GM12872 (cell line): ENCODE measurements at regions not wholly inside any gene's neighbourhood (a gene's known extent, or its start where the extent isn't known, plus 50 kb on each side); places are given as distances from the start of the nearest gene placed in this dataset.

Experiments
- TF ChIP-seq, protein P1 (sequence below): IDR thresholded peaks from 3 replicates; pipeline ENCODE4 v1.5.1; 2011; ENCODE audit warnings: low read depth, mild to moderate bottlenecking, low read length, moderate library complexity; ENCODE audit not compliant: insufficient read depth

DNA sequence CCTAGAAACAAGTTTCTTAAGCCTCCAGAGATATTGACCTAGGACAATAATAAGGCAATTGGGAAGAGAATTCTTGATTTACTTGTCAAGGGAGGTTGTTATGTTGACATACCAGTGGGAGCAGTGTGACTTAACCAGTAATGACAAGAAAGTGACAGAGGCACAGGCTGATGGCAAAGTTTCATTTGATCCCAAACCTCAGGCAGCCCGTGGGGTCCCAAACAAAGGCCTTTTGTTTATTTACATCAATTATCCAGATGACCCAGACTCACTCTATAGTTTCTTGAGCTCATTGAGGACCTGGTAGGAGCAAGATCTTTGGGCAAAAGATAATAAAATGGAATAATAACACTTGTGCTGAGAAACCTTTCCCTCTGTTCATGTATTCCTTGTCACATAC, 336.8 kb downstream of the ARL6IP6 start:
- TF ChIP-seq, protein P1, sequence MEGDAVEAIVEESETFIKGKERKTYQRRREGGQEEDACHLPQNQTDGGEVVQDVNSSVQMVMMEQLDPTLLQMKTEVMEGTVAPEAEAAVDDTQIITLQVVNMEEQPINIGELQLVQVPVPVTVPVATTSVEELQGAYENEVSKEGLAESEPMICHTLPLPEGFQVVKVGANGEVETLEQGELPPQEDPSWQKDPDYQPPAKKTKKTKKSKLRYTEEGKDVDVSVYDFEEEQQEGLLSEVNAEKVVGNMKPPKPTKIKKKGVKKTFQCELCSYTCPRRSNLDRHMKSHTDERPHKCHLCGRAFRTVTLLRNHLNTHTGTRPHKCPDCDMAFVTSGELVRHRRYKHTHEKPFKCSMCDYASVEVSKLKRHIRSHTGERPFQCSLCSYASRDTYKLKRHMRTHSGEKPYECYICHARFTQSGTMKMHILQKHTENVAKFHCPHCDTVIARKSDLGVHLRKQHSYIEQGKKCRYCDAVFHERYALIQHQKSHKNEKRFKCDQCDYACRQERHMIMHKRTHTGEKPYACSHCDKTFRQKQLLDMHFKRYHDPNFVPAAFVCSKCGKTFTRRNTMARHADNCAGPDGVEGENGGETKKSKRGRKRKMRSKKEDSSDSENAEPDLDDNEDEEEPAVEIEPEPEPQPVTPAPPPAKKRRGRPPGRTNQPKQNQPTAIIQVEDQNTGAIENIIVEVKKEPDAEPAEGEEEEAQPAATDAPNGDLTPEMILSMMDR: no peak

DNA sequence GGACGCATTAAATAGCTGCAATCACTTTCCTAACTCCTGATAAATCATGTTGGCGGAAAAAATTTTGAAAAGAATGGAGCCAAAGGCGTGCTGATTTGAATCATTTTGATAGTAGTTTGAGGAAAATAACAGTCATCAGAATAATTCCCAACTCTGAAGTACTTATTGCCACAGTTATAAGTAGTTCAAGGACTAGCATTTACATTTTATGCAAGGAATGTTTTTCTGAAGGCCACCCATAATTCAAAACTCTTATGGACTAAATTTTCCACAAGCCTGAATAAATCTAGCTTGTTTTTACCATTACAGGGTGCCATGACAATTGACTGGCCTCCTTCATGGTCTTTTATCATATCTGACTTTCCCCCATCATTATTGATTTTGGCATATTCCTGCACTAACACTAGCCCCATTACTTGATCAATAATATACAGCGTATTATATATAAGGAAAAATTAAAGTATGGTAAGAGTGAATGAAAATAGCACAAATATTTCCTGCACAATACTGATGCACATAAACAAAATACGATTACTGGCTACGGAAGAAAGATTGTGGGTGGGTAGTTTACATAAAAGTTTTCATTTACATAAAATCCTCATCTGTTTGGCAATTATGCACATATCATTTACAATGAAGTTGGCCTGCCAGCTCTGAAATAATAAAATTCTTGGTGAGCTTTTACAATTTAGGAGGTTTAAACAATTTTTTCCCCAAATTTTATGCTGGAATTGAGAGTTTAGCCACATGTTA, 334.6 kb downstream of the ARL6IP6 start:
- TF ChIP-seq, protein P1: no peak

GRCh38 chr2:153047220-153047619, 328.8 kb downstream of the ARL6IP6 start:
- TF ChIP-seq, protein P1: no peak

DNA sequence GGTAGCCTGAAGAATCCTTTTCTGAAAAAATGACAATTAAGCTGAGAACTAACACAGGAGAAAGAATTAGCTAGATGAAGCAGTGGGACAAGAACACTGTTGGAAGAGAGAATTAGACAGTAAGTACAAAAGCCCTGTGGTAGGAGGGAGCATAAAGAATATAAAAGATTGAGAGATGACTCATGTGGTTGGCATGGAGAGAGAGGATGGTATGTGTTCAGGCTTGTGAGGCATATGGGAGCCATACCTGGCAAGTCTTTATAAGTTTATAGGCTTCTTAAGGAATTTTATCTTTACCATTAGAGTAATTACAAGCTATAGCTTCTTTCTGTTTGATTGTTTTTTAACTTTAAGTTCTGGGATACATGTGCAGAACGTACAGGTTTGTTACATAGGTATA, 325.0 kb downstream of the ARL6IP6 start:
- TF ChIP-seq, protein P1: no peak

DNA sequence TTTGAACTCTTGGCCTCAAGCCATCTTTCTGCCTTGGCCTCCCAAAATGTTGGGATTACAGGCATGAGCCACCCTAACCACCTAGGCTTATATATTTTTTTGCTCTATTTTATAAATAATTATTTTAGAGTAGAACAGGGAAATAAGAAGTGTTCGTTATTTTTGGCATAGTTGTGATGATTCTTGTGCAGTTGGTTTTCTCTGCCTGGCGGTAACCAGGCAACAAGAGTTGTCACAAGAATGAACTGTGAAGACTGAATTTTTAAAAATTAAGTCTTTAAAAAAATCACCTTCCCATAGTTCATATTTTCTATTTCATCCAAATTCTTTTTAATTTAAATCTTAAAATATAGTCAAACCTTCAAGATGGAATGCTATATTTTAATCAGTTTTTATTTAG, 310.2 kb downstream of the ARL6IP6 start:
- TF ChIP-seq, protein P1: no peak

DNA sequence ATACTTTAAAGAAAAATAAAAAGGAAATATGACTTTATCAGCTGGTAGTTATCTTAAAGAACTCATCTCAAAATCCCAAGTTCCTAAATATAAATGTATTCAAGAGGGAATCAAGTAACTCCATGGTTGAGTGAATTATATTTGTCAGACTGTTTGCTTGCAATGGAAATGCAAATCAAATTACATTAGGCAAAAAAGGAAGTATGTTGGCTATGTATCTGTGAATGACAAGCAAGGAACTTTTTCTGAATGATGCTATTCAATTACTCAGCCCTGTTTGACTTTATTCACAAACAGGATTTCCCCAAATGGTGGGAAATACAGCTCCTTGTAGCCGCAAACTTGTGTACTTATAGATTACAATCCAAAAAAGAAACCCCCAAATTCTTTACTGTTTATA, 309.1 kb downstream of the ARL6IP6 start:
- TF ChIP-seq, protein P1: no peak

DNA sequence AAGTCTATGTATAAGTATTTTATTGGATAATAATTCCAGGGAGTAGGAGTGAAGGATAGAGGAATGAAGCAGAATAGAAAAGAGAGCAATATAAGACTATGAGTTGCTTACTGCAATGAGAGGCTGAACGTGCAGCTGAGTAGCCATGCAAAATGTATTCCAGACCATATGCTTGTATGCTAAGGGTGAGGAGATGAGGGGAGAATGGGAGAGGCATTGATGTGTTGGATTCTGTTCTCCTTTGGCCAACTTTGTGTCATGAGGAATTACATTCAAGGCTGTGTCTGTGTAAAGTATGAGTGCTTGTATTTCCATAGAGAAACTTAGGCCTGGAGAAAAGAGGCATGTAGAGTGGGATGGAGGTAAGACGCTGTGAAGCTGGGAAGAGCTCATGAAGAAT, 301.8 kb downstream of the ARL6IP6 start:
- TF ChIP-seq, protein P1: no peak
